H1 (cell line): ENCODE measurements at regions not wholly inside any gene's neighbourhood (a gene's known extent, or its start where the extent isn't known, plus 50 kb on each side); places are given as distances from the start of the nearest gene placed in this dataset.
A peak's percentile ranks its signal among the peaks of the same experiment; 100 is the strongest.

Source experiments
- CTCF ChIA-PET: fragments of 300-600 bp; sonication (Branson Sonifier 250); formaldehyde crosslinking; loops from one replicate; lab custom pipeline; 2021; ENCODE audit not compliant: partially characterized antibody; lab: Charles Lee
- POLR2A ChIA-PET: fragments of 300-600 bp; sonication (Branson Sonifier 250); formaldehyde crosslinking; loops from one replicate; lab custom pipeline; 2021; ENCODE audit warnings: inconsistent platforms; ENCODE audit not compliant: partially characterized antibody; lab: Charles Lee
- DNase-seq, 2 experiments: peaks; one replicate each; pipeline versions ENCODE4 v3.0.0 to v3.0.0-alpha.2; 2010 to 2022; ENCODE audit warnings: low spot score in 2 of 2, low read depth in 1 of 2, mixed read lengths in 1 of 2
- FAIRE-seq: peaks from 2 replicates; lab custom pipeline; 2011; peaks lifted over from hg19 to GRCh38; lab: Jason Lieb, UNC
- H2AFZ ChIP-seq: 2 replicates; pipeline ENCODE4 v1.8.1; 2012; ENCODE audit warnings: low read length, inconsistent platforms
- H2AK5ac ChIP-seq: 2 replicates; pipeline ENCODE4 v1.6.1; 2013; ENCODE audit warnings: low read depth, low read length
- H2BK120ac ChIP-seq: replicated peaks from 2 replicates; pipeline ENCODE3; 2013; ENCODE audit warnings: low read depth, low read length, inconsistent platforms
- H2BK12ac ChIP-seq: 2 replicates; pipeline ENCODE4 v1.6.1; 2013; ENCODE audit warnings: low read depth, low read length
- H2BK15ac ChIP-seq: 2 replicates; pipeline ENCODE4 v1.6.1; 2013; ENCODE audit warnings: low read length
- H2BK20ac ChIP-seq: 2 replicates; pipeline ENCODE4 v1.6.1; 2013; ENCODE audit warnings: low read length
- H2BK5ac ChIP-seq: 2 replicates; pipeline ENCODE4 v1.6.1; 2013; ENCODE audit warnings: low read depth, low read length
- H3K14ac ChIP-seq: 2 replicates; pipeline ENCODE4 v1.6.1; 2013; ENCODE audit warnings: inconsistent platforms; ENCODE audit not compliant: insufficient read length
- H3K18ac ChIP-seq: 2 replicates; pipeline ENCODE4 v1.6.1; 2013; ENCODE audit warnings: low read length; ENCODE audit errors: extremely low read depth
- H3K23ac ChIP-seq: 2 replicates; pipeline ENCODE4 v1.6.1; 2013; ENCODE audit warnings: inconsistent platforms; ENCODE audit not compliant: insufficient read length
- H3K23me2 ChIP-seq: 2 replicates; pipeline ENCODE4 v1.6.1; 2013; ENCODE audit warnings: low read depth, low read length
- H3K27ac ChIP-seq: 2 replicates; pipeline ENCODE4 v1.6.1; 2011; ENCODE audit warnings: low read depth, low read length, inconsistent platforms
- H3K27me3 ChIP-seq, 4 experiments: replicated peaks in 1 of 4; 1 replicate in 1 of 4; 2 replicates in 3 of 4; pipeline versions ENCODE4 v1.6.1 to v1.8.1; 2011 to 2013; ENCODE audit warnings: low read length in 3 of 4, mild to moderate bottlenecking in 3 of 4, inconsistent platforms in 2 of 4, mixed read lengths in 2 of 4, moderate library complexity in 1 of 4; ENCODE audit not compliant: control insufficient read depth in 3 of 4, insufficient read depth in 3 of 4; ENCODE audit errors: extremely low read depth in 1 of 4
- H3K36me3 ChIP-seq, 4 experiments: 2 replicates each; pipeline versions ENCODE4 v1.6.1 to v1.8.1; 2011 to 2013; ENCODE audit warnings: mild to moderate bottlenecking in 4 of 4, low read length in 3 of 4, moderate library complexity in 2 of 4, control low read depth in 1 of 4, inconsistent platforms in 1 of 4; ENCODE audit not compliant: insufficient read depth in 4 of 4, control insufficient read depth in 2 of 4
- H3K4ac ChIP-seq: replicated peaks from 2 replicates; pipeline ENCODE3; 2013; ENCODE audit warnings: low read length, low read depth, mixed read lengths, inconsistent platforms; ENCODE audit not compliant: insufficient read length
- H3K4me1 ChIP-seq, 4 experiments: replicated peaks in 1 of 4; 1 replicate in 1 of 4; 2 replicates in 3 of 4; pipeline versions ENCODE4 v1.6.1 to v1.8.1; 2011 to 2013; ENCODE audit warnings: low read length in 3 of 4, inconsistent platforms in 2 of 4, mixed read lengths in 1 of 4; ENCODE audit not compliant: insufficient read depth in 4 of 4, control insufficient read depth in 3 of 4
- H3K4me2 ChIP-seq, 2 experiments: 2 replicates each; pipeline versions ENCODE4 v1.6.1 to v1.8.1; 2011 to 2013; ENCODE audit warnings: low read depth in 2 of 2, low read length in 2 of 2, control low read depth in 1 of 2, inconsistent platforms in 1 of 2, mild to moderate bottlenecking in 1 of 2; ENCODE audit not compliant: insufficient read depth in 1 of 2
- H3K4me3 ChIP-seq, 4 experiments: fragments of 200-600, 300-600 bp in 1 of 4; sonication (generic), shearing (Covaris generic), sonication (Bioruptor Twin) in 1 of 4; 2 replicates each; pipeline versions ENCODE4 v1.5.1 to v1.8.1; 2011 to 2016; ENCODE audit warnings: low read length in 4 of 4, low read depth in 3 of 4, control low read depth in 2 of 4, inconsistent platforms in 2 of 4, mild to moderate bottlenecking in 2 of 4, mixed read lengths in 1 of 4, moderate library complexity in 1 of 4; ENCODE audit not compliant: insufficient read depth in 2 of 4; ENCODE audit errors: extremely low read depth in 1 of 4
- H3K56ac ChIP-seq: replicated peaks from 2 replicates; pipeline ENCODE3; 2013; ENCODE audit warnings: low read depth, mild to moderate bottlenecking, mixed read lengths, low read length, inconsistent platforms; ENCODE audit not compliant: insufficient read length
- H3K79me1 ChIP-seq: 2 replicates; pipeline ENCODE4 v1.6.1; 2013; ENCODE audit warnings: low read depth, low read length, control low read depth
- H3K79me2 ChIP-seq, 2 experiments: 2 replicates each; pipeline versions ENCODE4 v1.6.1 to v1.8.1; 2012 to 2013; ENCODE audit warnings: low read length in 2 of 2, mild to moderate bottlenecking in 2 of 2, inconsistent platforms in 1 of 2; ENCODE audit not compliant: insufficient read depth in 2 of 2, control insufficient read depth in 1 of 2
- H3K9ac ChIP-seq, 4 experiments: replicated peaks in 1 of 4; 1 replicate in 1 of 4; 2 replicates in 3 of 4; pipeline versions ENCODE4 v1.6.1 to v1.8.1; 2011 to 2013; ENCODE audit warnings: low read depth in 3 of 4, low read length in 3 of 4, control low read depth in 2 of 4, mild to moderate bottlenecking in 2 of 4, moderate library complexity in 2 of 4, inconsistent platforms in 1 of 4; ENCODE audit errors: extremely low read depth in 1 of 4
- H3K9me3 ChIP-seq, 2 experiments: 2 replicates each; pipeline versions ENCODE4 v1.6.1 to v1.8.1; 2012 to 2013; ENCODE audit warnings: mild to moderate bottlenecking in 2 of 2, moderate library complexity in 2 of 2, control low read depth in 1 of 2, inconsistent platforms in 1 of 2, low read depth in 1 of 2, low read length in 1 of 2, mixed read lengths in 1 of 2; ENCODE audit not compliant: insufficient read depth in 2 of 2
- H4K20me1 ChIP-seq, 2 experiments: replicated peaks in 1 of 2; 2 replicates each; pipeline versions ENCODE3 to v1.8.1; 2011 to 2013; ENCODE audit warnings: inconsistent platforms in 2 of 2, low read length in 2 of 2, mild to moderate bottlenecking in 1 of 2; ENCODE audit not compliant: insufficient read depth in 2 of 2, control insufficient read depth in 1 of 2
- H4K5ac ChIP-seq: 2 replicates; pipeline ENCODE4 v1.6.1; 2013; ENCODE audit warnings: low read length, low read depth, mixed read lengths, inconsistent platforms; ENCODE audit not compliant: insufficient read length
- H4K8ac ChIP-seq: 2 replicates; pipeline ENCODE4 v1.8.0; 2013; ENCODE audit warnings: mild to moderate bottlenecking, moderate library complexity, low read length, inconsistent platforms; ENCODE audit not compliant: insufficient read depth; ENCODE audit errors: extremely low read depth
- H4K91ac ChIP-seq: replicated peaks from 2 replicates; pipeline ENCODE3; 2013; ENCODE audit warnings: low read length, mixed read lengths, inconsistent platforms; ENCODE audit not compliant: insufficient read length
- CEBPB ChIP-seq: IDR thresholded peaks from 2 replicates; pipeline ENCODE4 v1.6.1; 2012; ENCODE audit warnings: low read depth, low read length
- CTCF ChIP-seq, 3 experiments: IDR thresholded peaks; 1 replicate in 2 of 3; 2 replicates in 1 of 3; pipeline versions ENCODE4 v1.5.1 to v1.6.1; 2011; ENCODE audit warnings: low read length in 3 of 3, mild to moderate bottlenecking in 3 of 3, inconsistent platforms in 2 of 3, low read depth in 1 of 3, moderate library complexity in 1 of 3; ENCODE audit not compliant: insufficient read depth in 1 of 3; ENCODE audit errors: control extremely low read depth in 1 of 3
- EP300 ChIP-seq, 2 experiments: IDR thresholded peaks; 1 replicate in 1 of 2; 2 replicates in 1 of 2; pipeline ENCODE4 v1.6.1; 2011 to 2012; ENCODE audit warnings: low read depth in 2 of 2, low read length in 2 of 2, mild to moderate bottlenecking in 2 of 2, borderline replicate concordance in 1 of 2, inconsistent platforms in 1 of 2, moderate library complexity in 1 of 2
- HDAC6 ChIP-seq: IDR thresholded peaks from one replicate; pipeline ENCODE4 v1.7.1; 2012; ENCODE audit warnings: low read depth, mild to moderate bottlenecking, inconsistent platforms, low read length, moderate library complexity
- JUN ChIP-seq: IDR thresholded peaks from 2 replicates; pipeline ENCODE4 v1.6.1; 2011; ENCODE audit warnings: low read depth, mild to moderate bottlenecking, improper control_type of control experiment, low read length
- NANOG ChIP-seq: IDR thresholded peaks from 2 replicates; pipeline ENCODE4 v1.6.1; 2011; ENCODE audit warnings: low read length, low read depth, mild to moderate bottlenecking, inconsistent platforms; ENCODE audit not compliant: insufficient read depth, poor library complexity, severe bottlenecking
- POLR2A ChIP-seq, 2 experiments: IDR thresholded peaks; 1 replicate in 1 of 2; 2 replicates in 1 of 2; pipeline ENCODE4 v1.6.1; 2011; ENCODE audit warnings: low read depth in 2 of 2, low read length in 2 of 2, mild to moderate bottlenecking in 2 of 2; ENCODE audit errors: control extremely low read depth in 1 of 2
- SIN3A ChIP-seq, 2 experiments: IDR thresholded peaks in 1 of 2; conservative IDR thresholded peaks in 1 of 2; 2 replicates each; pipeline ENCODE4 v1.6.1; 2011 to 2012; ENCODE audit warnings: low read length in 2 of 2, improper control_type of control experiment in 1 of 2, low read depth in 1 of 2, mild to moderate bottlenecking in 1 of 2
- TCF12 ChIP-seq: IDR thresholded peaks from 2 replicates; pipeline ENCODE4 v1.6.1; 2011; ENCODE audit warnings: low read depth, mild to moderate bottlenecking, low read length
- TEAD4 ChIP-seq: IDR thresholded peaks from 2 replicates; pipeline ENCODE4 v1.6.1; 2012; ENCODE audit warnings: low read depth, low read length, inconsistent platforms, mixed read lengths
- WGBS, 2 experiments: shearing (Covaris generic) in 1 of 2; methylation state at CpG; one replicate each; pipeline versions ENCODE4 v1.1.6 to v1.1.7; 2013 to 2015; ENCODE audit warnings: low lambda C conversion rate in 2 of 2, mixed read lengths in 2 of 2, inconsistent platforms in 1 of 2, low coverage in 1 of 2, missing lambda C conversion rate in 1 of 2; ENCODE audit not compliant: insufficient replicate concordance in 2 of 2, insufficient coverage in 1 of 2, insufficient read length in 1 of 2; ENCODE audit errors: extremely low coverage in 1 of 2, missing lambda C conversion rate in 1 of 2; 5-methylcytosine and 5-hydroxymethylcytosine counted together

DNA sequence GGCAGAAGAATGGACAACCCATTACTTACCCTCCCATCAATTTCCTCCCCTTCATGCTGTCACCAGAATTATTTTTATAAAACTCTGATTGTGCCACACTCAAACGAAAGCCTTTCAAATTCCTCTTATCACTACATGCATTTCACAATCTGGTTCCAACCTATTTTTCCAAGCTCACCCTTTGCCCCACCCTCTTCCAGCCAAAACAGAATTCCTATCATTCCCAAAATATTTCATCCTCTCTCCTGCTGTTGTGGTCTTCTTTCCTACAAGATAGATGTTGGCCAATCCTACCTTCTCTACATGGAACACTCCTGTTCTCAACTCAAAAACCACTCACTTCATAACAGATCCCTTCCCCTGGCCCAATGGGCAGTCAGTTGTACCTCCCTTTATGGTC is 111.5 kb downstream of the ELAPOR2 start:
- Histone ChIP-seq H4K91ac (no peak overlapping the region), H3K36me3 (no peaks in the 10 kb centered on the region; a peak in 1 of 8 replicates), H3K14ac (no peak overlapping the region), H3K79me1 (peaks cover 6% of the 10 kb centered on the region), H3K23ac (no peak overlapping the region), H3K9ac (no peak overlapping the region), H3K4ac (no peak overlapping the region), H2BK12ac (0 out of 2 replicates have a peak overlapping the region, but pooled peaks have one; percentile 10), H4K20me1 (peaks cover 3 to 5% of the 10 kb centered on the region in 2 experiments), H2BK5ac (no peak overlapping the region), H2BK15ac (no peak overlapping the region), H3K9me3 (no peaks in the 10 kb centered on the region), H3K18ac (no peak overlapping the region), H3K79me2 (peaks cover 0 to 4% of the 10 kb centered on the region in 2 experiments; a peak in 1 of 4 replicates), H4K5ac (no peak overlapping the region), H4K8ac (no peak overlapping the region), H2AK5ac (no peak overlapping the region), H2AFZ (no peak overlapping the region), H3K4me1 (peaks cover 0 to 21% (median 4%) of the 10 kb centered on the region in 4 experiments; a peak in 3 of 7 replicates), H3K4me2 (peak overlapping the region in 1 of 2 experiments; percentile 34; a peak in 1 of 4 replicates), H3K27me3 (no peaks in the 10 kb centered on the region), H3K23me2 (no peaks in the 10 kb centered on the region), H3K4me3 (no peak overlapping the region), H3K56ac (no peak overlapping the region), H3K27ac (no peak overlapping the region), H2BK120ac (no peak overlapping the region), H2BK20ac (no peak overlapping the region)
- 75% methylated on average over 1 of the region's 1 CpG; no CpG with 5 or more reads in 1 of the 2 experiments for WGBS, 2 experiments
- FAIRE-seq, result no peak
- TF ChIP-seq POLR2A (IDR thresholded peaks at IDR 0.05; ENCODE audit: control extremely low read depth in 1 of 2, low read depth in 2 of 2, low read length in 2 of 2) (no peak), TEAD4 (peak; percentile 65; the same call in 1 of the 2 replicates), EP300 (IDR thresholded peaks at IDR 0.05; ENCODE audit: borderline replicate concordance in 1 of 2, low read depth in 2 of 2, low read length in 2 of 2) (no peak), CEBPB (peak; percentile 46; the same call in 1 of the 2 replicates), NANOG (no peak), HDAC6 (no peak), CTCF (IDR thresholded peaks at IDR 0.05; ENCODE audit: control extremely low read depth in 1 of 3, insufficient read depth in 1 of 3, low read depth in 1 of 3, low read length in 3 of 3) (no peak), SIN3A (conservative IDR thresholded peaks at IDR 0.05 in 1 of 2, IDR thresholded peaks at IDR 0.05 in 1 of 2; ENCODE audit: low read depth in 1 of 2, low read length in 2 of 2) (no peak), TCF12 (no peak), JUN (no peak)
- no peak for DNase-seq
- POLR2A ChIA-PET, result interaction anchor here (0.8 to 2.7 kb wide), 4 partner anchors 19 to 205 kb away, joined by 3 to 9 read pairs (median 4); partner anchors contain the start of gene DMTF1
- CTCF ChIA-PET, result interaction anchor here (0.9 to 3.7 kb wide), 5 partner anchors 11 to 200 kb away, joined by 3 to 17 read pairs (median 3); partner anchors contain the start of gene ELAPOR2
